ENCODE measurements at regions not wholly inside any gene's neighbourhood (a gene's known extent, or its start where the extent isn't known, plus 50 kb on each side); places are given as distances from the start of the nearest gene placed in this dataset.
"Not testable (repeated sequence)": the region's sequence is repeated elsewhere in the genome, so short reads cannot be mapped to it uniquely, and the experiment has no call there.

DNA sequence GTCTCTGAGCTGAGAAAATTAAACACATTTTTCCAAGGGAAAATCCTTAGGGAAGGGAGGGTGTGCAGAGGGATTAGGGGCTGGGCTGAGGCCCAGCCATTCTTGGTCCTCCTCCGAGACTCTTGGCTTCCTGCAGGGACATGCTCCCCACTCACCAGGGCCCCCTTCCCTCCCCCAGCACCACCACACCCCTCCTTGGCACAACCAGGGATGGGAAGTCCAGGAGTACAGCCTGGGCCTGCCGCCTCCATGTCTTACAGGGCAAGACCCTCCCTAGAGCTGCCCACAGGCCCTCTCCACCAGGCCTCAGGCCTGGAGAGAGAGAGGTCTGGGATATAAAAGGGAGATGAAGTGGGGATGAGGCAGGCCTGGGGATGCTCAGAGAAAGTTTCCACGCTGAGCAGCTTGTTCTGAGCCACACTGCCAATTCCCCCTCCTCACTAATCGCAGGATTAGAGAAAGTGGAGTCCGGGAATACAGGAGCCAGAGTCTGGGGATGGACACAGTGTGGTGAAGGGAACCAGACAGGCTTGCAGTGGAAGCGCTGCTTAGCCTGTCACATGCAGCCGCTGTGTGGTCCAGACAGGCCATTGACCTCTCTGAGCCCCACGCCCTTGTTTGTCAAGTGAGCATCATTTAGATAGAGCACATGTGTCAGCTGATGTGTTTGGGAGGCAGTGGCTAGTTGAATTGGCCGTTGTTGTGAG, 105.5 kb downstream of the MRPL14 start:
- no peak for DNase-seq (ENCODE audit: low read depth, low spot score)
- no peak overlapping the region for H3K4me3 ChIP-seq (ENCODE audit: low read length)

DNA sequence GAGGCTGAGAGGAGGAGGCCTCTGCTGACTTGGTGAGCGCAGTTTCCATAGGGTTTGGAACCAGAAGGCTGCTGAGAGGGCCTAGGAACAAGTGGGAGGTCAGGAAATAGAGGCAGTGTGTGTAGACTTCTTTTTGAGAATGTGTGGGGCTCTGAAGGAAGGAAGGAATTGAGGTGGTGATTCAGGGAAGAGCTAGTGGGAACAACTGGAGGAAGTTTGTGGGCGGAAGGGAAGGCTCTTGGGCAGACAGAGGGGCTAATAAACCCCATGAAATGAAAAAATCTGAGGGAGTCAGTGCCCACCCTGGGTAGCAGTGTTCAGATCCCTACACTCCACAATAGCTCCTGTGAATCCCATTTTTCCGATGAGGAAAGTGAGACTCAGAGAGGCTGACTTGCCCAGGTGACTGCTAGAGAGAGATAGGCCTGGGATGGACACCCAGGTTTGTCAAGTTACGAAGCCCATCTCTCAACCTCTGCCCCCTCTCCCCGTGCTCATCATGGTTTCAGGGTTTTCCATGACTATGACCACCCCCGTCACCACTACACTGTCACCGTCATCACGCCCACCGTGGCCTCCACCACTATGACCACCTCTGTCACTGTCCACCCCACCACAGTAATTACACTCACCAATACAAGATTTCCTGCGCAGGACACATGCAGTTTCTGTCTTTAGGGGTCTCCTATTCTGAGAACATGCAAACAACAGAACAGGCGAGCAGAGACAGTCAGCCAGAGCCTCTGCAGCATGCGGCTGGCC, 106.4 kb downstream of the MRPL14 start:
- H3K4me3 ChIP-seq (ENCODE audit: low read length), result no peak overlapping the region
- no peak for DNase-seq (ENCODE audit: low read depth, low spot score)

DNA sequence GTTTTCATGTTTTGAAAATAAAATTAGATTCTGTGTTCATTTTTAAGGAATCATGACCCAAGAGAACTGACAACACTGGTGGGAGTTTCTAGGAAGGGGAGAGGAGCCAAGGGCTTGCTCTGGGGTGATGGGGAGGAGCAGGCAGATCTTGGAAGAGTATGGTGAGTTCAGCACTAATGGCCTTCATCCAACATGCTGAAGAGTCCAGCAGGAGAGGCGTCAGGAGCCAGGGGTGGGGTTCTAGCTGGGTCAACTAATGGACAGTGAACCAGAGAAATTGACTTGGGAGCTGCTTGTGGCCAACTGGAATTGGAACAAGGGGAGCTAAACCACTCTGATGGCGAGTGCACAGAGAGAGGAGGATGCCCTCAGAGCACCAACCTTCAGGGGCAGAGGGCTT, 107.1 kb downstream of the MRPL14 start:
- H3K4me3 ChIP-seq (ENCODE audit: low read length), result no peak overlapping the region
- DNase-seq (ENCODE audit: low read depth, low spot score), result no peak

DNA sequence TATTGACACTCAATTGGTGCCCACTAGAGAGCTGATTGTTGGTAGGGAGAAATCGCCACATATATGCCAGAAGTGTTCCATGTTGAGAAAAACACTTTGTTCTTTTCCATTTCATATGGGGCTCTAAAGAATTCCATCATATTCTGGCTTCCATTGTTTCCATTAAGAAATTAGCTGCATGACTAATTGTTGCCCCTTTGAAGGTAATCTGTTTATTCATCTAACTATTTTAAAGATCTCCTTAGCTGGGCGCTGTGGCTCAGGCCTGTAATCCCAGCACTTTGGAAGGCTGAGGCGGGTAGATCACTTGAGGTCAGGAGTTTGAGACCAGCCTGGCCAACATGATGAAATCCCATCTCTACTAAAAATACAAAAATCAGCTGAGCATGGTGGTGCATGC, 109.9 kb downstream of the MRPL14 start:
- not testable (repeated sequence) for H3K4me3 ChIP-seq (ENCODE audit: low read length); DNase-seq (ENCODE audit: low read depth, low spot score)

DNA sequence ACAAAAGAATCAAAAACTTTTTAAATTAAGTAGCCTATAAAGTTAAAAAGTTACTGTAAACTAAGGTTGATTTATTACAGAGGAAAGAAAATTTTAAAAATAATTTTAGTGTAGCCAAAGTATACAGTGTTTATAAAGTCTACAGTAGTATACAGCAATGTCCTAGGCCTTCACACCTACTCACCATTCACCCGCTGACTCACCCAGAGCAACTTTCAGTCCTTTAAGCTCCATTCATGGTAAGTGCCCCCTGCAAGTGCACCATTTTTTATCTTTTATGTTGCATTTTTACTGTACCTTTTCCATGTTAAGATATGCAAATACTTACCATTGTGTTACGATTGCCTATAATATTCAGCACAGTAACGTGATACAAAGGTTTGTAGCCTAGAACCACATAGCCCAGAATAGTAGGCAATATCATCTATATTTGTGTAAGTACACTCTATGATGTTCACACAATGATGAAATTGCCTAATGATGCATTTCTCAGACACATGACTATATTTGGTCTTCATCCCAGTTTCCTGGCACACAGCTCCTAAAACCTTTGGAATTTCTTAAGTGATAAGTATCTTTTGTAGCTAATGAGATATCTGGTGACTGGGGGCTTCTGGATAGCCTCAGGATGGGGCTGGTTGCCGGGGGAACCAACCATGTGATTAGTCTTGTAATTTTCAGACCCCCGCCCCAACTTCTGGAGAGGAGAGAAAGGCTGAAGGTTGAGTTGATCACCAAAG, 111.0 kb downstream of the MRPL14 start:
- DNase-seq (ENCODE audit: low read depth, low spot score), result no peak
- H3K4me3 ChIP-seq (ENCODE audit: low read length), result no peak overlapping the region

DNA sequence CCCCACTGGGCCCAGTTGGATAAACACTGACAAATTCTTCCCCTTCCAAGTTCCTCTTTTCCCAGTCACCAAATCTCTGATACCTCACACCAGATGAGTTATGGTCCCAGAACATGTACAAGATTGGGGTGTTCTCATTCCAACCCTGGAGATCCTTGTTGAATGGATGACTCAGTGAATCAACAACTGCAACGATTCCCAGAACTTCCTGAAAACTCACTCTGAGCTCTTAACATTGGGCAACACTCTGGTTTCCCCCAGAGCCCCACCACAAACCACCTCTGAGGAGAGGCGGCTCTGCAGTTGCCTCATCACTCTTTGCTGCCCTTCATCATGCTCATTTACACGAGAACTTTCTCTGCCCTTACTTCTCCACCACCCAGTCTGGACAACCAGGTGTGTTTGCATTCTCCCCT, 115.2 kb downstream of the MRPL14 start:
- DNase-seq (ENCODE audit: low read depth, low spot score), result no peak
- no peak overlapping the region for H3K4me3 ChIP-seq (ENCODE audit: low read length)

DNA sequence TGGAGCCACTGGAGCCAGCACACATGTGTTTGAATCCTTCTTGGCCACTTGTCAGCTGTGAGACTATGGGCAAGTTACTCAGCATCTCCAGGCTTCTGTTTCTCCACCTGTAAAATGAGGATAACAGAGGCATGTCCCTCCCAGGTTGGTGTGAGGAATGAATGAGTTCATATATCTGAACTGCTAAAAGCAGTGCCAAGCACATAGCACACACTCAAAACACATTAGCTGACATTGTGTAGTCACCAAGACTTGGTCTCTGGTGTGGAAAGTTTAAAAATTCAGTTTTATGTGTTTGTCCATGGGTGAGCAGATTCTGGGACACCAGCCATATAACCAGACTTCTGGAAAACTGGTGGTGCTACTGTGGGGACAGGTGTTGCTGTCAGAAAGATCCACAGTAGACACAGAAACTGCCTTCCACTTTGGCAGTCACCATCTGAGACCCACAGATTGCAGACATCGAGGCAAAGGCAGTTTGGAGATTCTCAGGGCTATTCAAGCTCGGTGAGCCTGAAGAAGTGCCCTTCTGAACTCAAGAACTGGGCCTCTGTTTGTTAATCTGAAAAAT, 115.8 kb downstream of the MRPL14 start:
- no peak overlapping the region for H3K4me3 ChIP-seq (ENCODE audit: low read length)
- DNase-seq (ENCODE audit: low read depth, low spot score), result no peak

DNA sequence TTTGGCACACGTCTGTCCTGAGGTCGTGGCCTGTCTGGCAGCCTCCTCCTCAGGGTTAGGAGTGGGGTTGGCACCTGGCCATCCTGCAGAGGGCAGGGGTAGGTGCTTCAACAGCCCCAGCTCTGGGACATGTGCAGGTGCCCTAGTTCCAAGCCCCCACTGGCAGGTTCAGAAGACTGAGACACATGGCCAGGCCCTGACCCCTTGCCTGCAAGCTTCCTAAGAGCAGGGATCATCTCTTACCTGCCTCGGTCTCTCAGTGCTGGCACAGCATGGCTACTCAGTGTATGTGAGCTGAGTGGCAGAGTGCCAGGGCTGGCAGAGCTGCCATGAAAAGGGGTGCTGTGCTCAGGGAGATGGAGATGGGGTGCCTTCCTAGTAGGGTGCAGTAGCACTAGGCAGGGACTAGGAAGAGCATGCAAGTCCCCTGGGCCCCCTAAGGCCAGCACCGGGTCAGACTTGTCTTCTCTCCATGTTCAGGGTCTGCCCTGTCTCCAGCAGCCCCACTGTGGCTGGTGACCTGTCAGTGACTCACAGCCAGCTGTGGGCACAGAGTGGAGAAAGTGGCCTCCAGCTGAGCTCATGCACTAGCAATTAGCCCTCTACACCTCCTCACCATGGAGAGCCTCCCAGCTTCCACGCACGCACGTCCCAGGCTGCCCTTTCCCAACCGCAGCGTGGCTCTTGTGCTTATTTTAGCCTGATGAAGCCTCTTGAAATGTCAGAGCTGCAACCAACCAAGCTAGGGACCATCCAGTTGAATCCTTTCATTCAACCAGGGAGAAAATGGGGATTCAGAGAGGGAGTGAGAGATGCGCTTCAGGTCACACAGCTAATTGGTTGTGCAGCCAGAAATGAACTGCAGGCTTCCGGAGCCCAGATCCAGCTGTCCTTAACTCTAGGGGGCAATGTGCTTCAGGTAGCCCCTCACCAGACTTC, 116.6 kb downstream of the MRPL14 start:
- DNase-seq (ENCODE audit: low read depth, low spot score), result no peak
- no peak overlapping the region for H3K4me3 ChIP-seq (ENCODE audit: low read length)

DNA sequence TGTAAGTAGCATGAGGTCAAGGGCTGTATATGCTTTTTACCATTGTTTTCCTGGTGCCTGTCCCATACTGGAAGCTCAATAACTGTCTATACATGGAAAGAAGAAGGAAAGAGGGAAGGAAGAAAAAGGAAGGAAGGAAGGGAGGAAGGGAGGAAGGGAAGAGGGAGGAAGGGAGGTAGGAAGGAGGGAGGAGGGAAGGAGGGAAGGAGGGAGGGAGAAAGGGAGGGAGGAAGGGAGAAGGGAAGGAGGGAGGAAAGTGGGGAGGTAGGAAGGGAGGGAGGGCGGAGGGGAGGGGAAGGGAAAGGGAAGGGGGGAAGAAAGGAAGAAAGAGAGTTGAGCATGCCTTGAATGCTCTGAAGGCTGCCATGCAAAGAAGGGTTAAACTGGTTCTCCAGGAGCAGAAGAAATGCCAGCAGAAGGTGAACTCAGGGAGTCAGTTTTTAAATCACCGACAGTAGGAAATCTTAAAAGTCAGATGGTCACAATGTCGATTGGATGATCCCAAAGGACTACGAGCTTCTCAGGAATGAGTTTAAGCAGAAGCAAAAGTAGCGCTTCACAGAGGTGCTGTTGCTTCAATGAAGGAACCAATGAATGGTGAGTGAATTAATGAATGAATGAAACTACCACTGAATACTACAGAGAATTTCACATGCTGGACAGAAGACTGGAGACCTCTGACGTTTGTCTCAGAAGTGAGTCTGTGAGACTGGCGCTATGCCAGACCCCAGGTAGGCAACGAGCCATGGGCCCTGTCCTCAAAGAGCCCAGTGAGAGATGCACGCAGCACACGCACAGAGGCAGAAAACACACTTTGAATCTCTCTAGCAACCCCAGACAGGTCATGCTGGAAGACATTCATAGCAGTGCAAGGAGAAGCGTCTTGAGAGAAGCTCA, 117.6 kb downstream of the MRPL14 start:
- H3K4me3 ChIP-seq (ENCODE audit: low read length), result no peak overlapping the region
- no peak for DNase-seq (ENCODE audit: low read depth, low spot score)

DNA sequence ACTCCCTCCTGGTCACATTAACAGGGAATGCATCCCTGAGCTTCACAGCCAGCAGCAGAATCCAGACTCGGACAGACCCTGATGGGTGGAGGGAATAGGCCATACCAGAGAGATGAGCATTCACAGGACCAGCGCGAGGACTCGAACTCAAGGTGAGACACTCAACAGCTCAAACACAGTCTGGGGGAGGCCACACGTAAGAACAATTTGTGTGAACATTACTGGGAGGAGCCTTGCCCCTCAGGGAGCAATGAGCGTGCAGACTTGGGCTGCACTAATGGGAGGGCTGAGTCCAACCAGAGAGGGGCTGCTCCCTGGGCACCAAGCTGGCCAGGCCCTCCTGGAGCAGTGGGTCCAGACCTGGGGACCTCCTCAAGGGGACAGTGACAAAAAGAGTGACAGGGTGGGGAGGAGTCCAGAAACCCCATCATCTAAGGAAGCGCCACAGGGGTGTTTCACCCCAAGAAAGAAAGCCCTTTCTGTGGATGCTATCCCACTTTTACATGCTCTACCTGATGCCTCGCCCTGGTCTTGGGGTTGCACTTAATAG, 118.4 kb downstream of the MRPL14 start:
- no peak for DNase-seq (ENCODE audit: low read depth, low spot score)

DNA sequence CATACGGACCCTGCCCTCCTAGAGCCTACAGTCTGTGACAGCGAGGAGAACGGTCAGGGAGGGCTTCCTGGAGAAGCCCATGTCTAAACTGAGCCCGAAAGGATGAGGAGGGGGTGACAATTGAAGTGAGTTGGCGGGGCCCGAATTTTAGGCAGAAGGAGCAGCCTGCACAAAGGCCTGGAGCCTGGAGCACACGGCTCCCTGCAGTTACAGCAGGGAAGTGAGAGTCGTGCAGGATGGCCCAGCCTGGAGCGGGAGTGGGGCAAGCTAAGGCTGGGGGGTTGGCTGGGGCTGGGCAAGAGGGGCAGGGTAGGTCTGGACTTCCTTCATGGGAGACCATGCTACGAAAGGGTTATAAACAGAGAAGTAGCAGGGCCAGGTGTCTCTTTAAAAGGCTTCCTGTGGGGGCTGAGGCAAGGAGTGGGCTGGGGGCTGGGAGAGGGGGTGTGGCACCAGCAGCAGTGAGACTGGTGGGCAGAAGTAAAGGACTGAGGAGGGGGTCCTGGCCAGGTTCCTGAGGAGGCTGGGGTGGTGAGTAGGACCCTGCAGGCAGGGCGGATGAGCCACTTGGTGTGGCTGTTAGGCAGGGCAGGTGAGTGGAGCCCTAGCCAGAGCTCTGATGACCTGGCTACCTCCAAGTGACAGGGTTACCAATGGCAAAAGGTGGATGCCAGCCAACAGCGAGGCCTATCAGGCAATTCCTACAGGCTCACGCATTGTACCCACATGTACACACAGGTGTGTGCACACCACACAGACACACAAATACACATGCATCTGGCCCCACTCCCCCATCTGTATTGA, 119.2 kb downstream of the MRPL14 start:
- no peak overlapping the region for H3K4me3 ChIP-seq (ENCODE audit: low read length)
- DNase-seq (ENCODE audit: low read depth, low spot score), result no peak

More for the DNA sequence above, 118.4 kb downstream of the MRPL14 start:
- H3K4me3 ChIP-seq (ENCODE audit: low read length), result no peak overlapping the region

DNA sequence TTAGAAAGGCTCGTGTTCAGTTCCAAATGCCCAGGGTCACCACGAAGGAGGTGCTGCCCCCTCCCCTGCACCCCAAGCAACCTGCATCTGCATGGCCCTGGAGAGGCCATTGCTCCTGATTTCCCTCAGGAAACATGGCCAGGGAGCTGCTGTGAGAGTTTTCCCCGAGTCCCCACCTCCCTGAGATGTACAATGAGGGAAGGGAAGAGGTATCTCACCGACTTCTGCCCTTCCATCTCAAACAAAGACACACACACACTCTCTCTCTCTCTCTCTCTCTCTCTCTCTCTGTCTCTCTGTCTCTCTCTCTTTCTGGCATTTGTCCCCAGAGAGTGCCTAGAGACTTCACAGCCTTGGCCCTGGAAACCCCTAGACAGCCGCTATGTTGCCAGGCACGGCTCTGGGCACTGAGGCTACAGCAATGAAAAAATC, 120.4 kb downstream of the MRPL14 start:
- DNase-seq (ENCODE audit: low read depth, low spot score), result no peak
- H3K4me3 ChIP-seq (ENCODE audit: low read length), result no peak overlapping the region

DNA sequence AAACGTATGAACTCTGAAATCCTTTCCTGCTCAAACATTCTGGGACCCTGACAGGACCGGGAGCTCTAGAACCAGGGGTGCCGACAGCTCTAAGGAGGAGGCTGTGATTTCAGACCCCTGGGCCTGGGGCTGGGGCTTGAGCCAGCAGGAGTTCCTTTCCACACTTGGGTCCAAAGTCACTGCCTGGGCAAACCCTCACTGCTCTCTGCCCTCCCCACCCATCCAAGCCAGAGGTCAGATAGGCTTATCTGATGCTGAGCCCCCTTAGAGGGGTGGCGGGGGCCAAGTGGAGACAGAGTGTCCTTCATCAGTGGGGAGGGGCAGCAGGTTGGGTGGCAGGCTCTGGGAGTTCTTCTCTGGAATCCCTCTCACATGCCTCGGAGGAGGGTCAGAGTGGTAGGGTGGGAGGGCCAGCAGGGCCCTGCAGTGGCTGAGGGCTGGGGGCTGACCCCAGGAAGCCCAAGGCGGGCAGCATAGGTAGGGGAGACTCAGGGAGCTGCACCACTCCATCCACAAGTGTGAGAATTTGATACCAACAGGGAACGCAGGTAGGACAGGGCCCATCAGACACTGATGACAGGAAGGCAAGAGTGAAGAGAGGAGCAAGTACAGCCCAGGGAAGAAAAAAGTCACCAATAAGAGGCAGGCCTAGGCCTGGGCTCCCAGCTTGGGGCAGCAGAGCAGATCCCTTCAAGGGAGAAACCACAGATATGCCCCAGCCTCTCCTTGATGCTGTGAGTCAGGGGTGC, 121.0 kb downstream of the MRPL14 start:
- DNase-seq (ENCODE audit: low read depth, low spot score), result no peak
- H3K4me3 ChIP-seq (ENCODE audit: low read length), result no peak overlapping the region

DNA sequence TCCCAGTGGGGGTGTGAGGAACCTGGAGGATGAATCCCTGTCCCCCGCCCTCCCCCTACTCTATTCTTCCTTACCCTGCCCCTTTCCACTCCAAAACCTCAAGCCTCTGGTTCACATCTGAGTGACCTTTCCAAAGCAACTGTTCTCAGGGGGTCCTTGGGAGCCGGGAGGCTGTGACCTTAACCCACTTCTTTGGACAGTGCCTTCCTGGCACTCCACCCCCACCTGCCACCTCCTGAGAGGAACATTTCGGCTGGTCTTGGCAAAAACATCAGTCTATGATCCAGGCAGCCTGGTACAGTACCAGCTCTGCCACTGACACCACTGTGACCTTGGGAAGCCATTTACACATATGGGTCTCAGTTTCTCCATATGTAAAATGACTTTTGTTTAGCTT, 121.7 kb downstream of the MRPL14 start:
- no peak for DNase-seq (ENCODE audit: low read depth, low spot score)
- no peak overlapping the region for H3K4me3 ChIP-seq (ENCODE audit: low read length)

DNA sequence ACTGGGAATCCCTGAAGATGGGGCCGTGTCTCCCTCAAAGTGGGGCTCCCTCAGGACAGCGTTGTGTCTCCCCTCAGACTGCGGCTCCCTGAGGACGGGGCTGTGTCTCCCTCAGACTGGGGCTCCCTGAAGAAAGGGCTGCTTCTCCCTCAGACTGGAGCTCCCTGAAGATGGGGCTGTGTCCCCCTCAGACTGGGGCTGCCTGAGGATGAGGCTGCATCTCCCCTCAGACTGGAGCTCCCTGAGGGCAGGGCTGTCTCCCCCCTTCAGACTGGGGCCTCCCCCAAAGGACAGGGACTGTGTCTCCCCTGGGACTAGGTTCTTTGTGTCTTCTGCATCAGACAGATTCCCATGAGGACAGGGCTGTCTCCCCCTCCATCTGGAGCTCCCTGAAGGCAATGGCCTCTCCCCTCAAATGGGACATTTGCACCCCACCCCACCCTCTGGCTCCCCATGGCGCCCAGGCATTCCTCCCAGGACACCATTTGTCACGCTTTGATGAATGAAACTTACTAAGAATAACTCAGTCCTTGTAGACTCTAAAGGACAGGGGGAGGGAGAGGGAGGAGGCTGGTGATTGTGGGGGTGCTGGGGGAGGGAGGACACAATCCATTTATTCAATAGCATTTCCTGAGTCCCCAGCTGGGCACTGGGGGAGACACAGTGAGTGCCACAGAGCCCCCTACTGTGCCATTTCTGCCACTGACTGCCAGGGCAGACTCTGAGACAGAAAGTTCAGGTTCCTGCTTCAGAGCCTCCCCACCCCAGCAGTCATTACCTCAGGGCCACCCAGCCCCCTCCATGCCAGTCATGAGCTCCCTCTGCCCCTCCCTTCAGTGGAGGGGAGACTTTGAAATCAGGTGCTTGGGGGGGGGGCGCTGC, 122.4 kb downstream of the MRPL14 start:
- H3K4me3 ChIP-seq (ENCODE audit: low read length), result no peak overlapping the region
- DNase-seq (ENCODE audit: low read depth, low spot score), result peak; percentile 42
